Dermis blood vessel endothelial cell (primary cell): ENCODE measurements at regions not wholly inside any gene's neighbourhood (a gene's known extent, or its start where the extent isn't known, plus 50 kb on each side); places are given as distances from the start of the nearest gene placed in this dataset.

ENCODE experiments used
- DNase-seq: peaks from one replicate; pipeline ENCODE4 v3.0.0; 2010

DNA sequence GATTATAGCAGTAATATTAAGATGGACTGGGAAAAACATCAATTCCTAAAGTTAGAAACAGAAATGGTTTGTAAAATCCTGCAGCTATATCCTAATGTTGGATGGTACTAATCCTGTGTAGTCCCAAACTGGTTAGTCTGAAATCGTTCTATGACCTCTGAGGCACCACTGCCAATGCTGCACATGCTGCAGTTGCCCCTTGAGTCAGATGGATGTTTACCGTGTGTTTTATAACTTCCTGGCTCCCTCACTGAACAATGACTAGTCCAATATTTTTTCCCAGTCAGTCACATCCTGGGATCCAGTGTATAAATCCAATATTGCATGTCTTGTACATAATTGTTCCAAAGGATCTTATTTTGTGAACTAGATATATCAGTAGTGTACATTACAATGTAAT, 226.7 kb upstream of the PKDCC start:
- DNase-seq: no peak

DNA sequence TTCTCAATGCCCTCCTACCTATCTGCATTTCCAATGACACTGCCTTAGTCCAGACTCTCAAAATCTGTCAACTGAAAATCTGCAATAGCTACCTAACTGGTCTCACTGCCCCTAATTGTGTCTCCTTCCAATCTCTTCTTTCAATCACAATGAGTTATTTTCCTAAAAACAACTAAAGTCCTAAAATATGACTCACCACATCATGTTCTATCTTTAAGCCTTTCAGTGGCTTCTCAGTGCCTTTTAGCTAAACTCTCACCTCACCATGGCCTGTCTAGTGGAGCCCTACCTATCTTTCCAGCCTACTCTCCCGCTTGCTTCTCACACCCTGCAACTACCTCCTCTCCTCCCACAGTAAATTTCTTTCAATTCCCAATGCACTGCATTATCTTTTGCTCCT, 220.9 kb upstream of the PKDCC start:
- DNase-seq: no peak

GRCh38 chr2:41827354-41827971, 220.4 kb upstream of the PKDCC start:
- no peak for DNase-seq

- DNase-seq: no peak
Measured at GRCh38 chr2:41828052-41828643, 219.7 kb upstream of the PKDCC start.

DNA sequence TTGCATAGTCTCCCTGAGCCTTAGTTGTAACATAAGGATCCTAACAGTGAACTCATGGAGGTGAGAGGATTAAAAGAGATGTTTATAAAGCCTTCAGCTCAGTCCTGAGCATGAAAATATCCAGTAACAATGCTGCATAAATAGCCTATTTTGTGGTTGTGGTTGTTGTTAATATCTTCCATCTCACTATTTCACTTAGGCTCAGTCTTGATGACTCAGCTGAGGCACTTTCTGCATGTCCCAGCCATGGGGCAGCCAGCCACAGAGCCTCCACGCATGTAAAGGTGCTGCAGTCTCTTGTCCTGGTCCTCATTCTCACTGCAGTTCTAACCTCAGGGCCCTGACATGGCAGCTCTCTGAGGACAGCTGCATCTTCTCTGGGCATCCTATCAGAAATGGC, 218.8 kb upstream of the PKDCC start:
- DNase-seq: no peak

DNA sequence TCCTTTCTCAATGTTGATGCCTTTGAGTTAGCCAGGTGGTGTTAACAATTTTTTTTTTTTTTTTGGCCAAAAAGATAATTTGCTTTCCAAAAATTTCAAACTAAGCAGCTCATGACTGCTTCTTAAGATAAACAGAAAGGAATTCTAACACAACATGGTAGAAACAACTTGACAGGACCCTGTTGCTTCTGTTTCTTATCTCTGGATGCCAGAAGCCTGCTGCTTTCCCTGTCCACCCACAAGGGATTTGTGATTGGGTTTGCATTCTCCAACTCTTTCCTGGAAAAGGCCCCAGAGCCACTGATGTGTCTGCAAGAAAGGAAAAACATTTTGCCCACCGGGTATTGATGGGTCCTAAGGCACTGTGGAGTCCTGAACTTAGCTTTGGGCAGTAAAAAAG, 217.2 kb upstream of the PKDCC start:
- no peak for DNase-seq

DNA sequence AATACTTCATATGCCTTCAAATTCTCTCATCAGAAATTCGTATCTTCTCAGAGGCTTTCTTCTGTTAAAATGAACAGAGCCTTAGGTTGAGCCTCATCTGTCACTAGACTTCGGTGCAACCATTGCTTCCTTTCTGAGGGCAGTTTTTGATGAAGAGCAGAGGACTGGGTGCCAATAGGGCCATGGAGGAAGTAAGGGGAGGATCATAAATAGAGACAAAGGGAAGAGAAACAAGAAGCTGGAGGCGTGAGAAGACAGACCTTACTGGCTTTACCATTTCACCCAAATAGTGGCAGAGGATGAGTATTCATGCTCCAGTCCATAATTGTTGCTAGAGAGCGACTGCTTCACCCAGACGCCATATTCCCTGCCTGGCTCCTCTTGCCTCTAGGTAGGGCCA, 215.6 kb upstream of the PKDCC start:
- no peak for DNase-seq

- no peak for DNase-seq
Measured at GRCh38 chr2:41835401-41835800, 212.4 kb upstream of the PKDCC start.

DNA sequence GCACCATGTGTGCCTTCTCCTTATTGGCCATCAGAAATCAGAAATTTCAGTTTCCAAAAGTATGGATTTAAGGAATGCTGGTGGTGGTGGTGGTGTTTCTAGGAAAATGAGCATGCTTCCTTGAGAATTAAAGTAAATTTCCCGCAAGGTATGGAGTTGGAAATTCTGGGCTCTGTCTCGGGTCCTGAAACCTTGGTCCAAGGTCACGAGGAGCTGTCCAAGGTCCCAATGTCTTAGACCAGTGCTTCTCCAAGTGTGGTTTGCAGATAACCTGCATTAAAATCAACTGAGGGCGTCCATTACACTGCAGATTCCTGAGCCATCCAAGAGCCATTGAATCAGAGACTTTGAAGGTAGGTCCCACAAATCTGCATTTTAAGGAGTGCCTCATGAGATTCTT, 210.9 kb upstream of the PKDCC start:
- DNase-seq: peak; percentile 61

DNA sequence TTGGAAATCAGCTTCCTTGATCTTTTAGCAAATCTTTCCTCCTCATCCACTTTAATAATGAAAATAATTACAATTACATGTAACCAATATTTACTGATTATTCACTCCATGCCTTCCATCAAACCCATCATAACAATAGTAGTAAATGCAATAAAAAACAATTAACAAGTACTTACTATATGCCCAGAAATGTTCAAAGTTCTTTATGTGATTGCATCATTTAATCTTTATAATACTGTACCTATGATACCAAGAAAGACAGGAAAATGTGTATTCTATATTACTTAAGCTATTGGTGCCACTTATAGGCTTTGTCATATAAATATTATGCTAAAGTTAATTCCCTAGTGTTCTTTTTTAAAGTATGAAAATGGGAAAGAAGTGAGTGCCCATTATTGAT, 210.2 kb upstream of the PKDCC start:
- DNase-seq: no peak

- DNase-seq: peak; percentile 90
Measured at GRCh38 chr2:41840702-41841551, 206.9 kb upstream of the PKDCC start.

DNA sequence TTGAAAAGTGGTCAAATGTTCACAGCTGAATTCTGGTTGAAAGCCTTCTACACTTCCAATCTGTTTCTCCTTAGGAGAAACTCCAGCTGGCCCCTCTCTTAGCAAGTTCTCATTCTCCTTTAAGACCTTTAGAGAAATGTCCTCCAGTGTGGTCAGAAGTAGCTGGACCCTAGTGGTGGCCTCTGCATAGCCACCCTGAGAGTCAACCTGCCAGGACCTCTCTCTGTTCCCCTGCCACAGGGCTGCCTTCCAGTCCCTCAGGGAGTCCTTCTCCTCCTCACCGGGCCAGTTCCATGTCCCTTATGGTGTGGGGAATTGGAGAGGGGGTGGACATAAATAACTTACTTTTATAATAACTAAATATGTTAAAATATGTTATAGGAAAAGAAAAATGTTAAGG, 200.9 kb upstream of the PKDCC start:
- DNase-seq: no peak

DNA sequence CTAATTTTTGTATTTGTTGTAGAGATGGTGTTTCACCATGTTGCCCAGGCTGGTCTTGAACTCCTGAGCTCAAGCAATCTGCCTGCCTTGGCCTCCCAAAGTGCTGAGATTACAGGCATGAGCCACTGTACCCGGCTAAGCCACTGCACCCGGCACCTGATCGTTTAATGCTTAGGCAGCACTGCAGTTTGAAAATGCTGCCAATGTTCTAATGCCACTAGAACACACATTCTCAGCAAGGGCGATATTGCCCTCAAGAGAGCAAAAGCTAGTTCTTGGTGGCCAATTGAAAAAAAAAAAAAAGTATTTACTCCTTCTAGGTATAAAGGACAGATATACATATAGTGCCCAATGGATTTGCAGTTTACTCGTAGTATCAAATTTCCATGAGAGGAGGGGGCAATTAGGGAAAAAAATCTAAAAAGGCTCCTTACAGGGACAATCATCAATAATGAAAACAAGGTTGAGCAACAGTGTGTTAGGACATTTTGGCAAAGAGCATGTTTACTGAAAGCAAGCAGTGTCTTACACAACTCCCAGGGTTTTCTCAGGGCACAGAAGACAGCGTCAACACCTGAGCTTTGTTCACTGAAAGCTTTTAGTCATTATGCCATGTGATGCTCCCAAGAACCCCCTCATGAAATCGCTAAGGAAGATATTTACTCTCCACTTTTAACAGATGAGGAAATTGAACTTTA, 199.9 kb upstream of the PKDCC start:
- DNase-seq: no peak

- no peak for DNase-seq
Measured at GRCh38 chr2:41851554-41851953, 196.3 kb upstream of the PKDCC start.

DNA sequence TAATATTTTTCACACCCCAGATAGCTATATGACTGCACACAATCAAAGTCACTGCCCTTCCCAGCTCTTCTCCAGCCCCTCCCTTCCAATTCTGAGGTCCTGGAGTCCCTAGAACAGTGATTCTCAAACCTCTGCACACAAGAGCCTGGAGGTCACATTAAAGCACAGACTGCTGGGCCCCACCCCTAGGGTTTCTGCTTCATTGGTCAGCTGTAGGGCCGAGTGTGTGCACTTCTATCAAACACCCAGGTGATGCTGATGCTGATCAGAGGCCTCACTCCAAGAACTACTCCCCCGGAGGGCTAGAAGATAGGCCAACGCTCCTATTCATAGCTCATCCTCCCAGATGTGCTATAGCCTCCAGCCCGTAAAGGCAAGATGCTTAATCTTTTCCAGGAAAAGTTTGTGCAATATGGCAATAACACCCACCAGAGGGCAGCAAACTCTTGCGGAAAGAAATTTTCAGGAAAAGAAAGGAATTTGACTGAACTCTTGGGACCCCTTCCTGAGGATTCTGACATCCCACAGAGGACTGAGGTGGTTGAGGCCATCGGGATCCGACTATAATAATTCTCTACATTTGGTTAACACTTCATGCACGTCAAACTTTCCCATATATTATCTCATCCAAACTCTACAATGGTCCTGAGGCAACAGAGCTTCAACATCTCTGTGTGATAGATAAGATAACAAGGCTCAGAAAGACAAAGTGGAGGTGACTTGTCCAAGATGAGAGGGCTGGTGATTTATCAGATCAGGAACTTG, 194.2 kb upstream of the PKDCC start:
- DNase-seq: peak; percentile 67

DNA sequence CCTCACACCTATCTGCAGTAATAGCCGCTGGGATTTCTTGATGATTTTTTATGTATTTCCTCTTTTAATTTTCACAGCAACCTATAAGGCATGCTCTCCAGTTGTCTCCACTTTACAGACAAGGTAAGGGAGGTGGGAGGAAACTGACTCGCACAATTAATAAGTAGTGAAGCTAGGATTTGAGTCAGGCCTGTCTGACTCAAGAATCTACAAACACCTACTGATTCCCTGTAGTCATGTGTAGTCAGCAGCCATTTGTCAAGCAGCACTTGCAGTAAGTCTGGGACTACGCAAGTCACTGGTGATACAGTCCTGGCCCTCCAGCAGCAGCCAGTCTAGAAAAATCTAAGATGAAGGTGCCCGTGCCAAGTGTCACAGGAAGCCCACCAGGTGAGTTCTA, 193.6 kb upstream of the PKDCC start:
- no peak for DNase-seq

GRCh38 chr2:41856946-41857345, 190.9 kb upstream of the PKDCC start:
- DNase-seq: no peak

DNA sequence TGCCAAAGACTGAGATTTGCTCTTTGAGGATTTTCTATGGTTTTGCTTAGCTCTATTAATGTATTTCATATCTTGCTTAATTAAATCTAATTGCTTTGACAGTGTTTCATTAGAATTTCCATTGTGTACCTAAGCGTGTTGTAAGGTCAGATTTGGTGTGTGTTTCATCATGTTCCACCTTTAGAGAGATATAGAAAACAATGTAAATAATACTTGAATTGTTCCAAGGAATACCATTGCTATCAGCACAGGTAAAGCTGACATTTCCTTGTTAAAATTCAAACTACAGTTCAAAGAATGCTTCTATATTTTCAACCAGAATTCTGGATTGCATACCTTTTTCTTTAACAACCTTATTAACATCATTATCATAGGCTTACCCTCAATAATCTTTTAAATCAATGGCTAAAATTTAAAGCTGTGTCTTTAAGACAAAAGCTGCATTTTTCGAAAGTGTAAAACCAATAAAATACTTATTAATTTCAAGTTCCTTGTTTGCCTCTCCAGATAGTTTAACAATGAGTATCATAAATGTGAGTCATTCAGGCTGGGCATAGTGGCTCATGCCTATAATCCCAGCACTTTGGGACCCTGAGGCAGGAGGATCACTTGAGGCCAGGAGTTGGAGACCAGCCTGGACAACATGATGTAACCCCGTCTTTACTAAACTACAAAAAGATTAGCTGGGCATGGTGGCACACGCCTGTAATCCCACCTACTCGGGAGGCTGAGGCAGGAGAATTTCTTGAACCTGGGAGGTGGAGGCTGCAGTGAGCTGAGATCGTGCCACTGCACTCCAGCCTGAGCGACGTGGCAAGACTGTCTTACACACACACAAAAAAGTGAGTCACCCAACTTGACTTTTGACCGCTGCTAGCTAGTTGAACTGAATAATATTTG, 188.0 kb upstream of the PKDCC start:
- DNase-seq: no peak

- DNase-seq: no peak
Measured at GRCh38 chr2:41863062-41863461, 184.8 kb upstream of the PKDCC start.

- no peak for DNase-seq
Measured at GRCh38 chr2:41865263-41865662, 182.6 kb upstream of the PKDCC start.

- DNase-seq: no peak
Measured at GRCh38 chr2:41867553-41867952, 180.3 kb upstream of the PKDCC start.
